Amniotic epithelial cell (primary cell): ENCODE measurements at regions not wholly inside any gene's neighbourhood (a gene's known extent, or its start where the extent isn't known, plus 50 kb on each side); places are given as distances from the start of the nearest gene placed in this dataset.
"Not testable (repeated sequence)": the region's sequence is repeated elsewhere in the genome, so short reads cannot be mapped to it uniquely, and the experiment has no call there.

ENCODE experiments used
- DNase-seq: peaks from one replicate; pipeline ENCODE4 v3.0.0-alpha.2; 2010; ENCODE audit warnings: low read depth

DNA sequence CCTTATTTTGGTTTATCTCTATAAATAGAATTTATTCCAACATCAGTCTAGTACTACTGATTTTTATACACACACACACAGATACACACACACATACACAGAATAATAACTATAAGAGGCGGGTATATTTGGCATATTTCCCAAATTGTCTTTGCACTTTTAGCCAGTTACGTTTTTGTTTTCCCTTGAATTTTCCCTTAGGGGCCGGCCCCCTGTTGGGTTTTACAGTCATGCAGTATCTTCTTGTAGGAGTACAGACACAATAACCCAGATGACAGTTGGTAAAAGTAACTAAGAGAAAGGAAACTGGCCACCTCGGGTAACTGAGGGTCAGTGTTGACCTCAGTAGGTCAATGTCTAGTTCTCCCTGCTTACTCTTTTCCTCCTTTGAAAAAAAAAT is 50.9 kb downstream of the DISP1 start:
- no peak for DNase-seq

DNA sequence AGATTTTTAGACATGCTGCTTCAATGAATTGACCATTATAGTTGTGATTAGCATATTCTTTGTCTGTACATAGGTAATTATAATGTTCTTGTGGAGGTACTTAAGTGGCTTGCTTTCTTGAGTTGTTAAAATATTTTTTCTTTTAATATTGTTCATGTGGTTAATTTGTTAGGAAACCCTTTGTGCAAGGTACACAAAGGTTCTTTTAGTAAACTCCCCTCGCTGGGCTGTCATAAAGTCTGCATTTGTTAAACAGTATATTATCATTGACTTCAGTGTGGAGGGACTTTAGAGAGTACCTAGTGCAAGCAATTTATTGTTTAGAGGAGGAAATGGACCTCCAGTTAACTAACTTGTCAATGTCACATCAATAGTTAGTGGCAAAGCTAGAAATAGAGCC is 52.5 kb downstream of the DISP1 start:
- no peak for DNase-seq

DNA sequence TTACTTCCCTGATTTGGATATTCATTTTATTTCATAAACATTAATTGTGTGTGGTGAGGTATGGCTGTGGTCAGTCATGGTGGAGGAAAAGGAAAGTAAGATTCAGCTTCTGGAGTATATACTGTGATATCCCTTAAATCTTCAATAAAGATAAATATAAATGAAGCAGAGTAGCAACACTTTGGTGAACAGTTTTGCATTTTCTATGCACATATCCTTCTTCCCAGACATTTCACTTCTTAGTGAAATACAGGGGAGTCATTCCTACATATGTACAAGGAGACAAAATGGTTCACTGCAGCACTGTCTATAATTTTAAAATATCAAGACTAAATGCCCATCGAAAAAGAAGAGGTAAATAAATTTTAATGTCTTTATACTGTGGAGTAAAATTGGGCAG is 61.3 kb downstream of the DISP1 start:
- DNase-seq = no peak

DNA sequence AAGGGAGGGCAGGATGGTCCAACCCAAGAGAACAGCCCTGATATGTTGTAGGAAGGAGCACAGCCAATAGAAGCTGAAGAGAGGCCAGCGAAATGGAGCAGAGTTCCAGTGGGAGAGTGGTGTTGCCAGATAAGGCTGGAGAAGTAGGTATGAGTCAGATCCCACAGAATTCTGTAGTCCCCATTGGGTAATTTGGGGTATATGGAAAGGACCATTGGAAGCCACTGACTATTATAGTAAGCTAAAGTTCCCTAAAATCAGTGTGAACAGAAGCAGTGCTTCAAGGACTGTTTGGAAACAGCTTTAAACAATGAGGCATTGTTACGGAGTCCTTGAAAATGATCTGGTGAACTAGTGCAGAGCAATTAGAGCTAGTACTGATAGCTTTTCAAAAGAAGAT is 63.0 kb downstream of the DISP1 start:
- DNase-seq = peak; percentile 32

DNA sequence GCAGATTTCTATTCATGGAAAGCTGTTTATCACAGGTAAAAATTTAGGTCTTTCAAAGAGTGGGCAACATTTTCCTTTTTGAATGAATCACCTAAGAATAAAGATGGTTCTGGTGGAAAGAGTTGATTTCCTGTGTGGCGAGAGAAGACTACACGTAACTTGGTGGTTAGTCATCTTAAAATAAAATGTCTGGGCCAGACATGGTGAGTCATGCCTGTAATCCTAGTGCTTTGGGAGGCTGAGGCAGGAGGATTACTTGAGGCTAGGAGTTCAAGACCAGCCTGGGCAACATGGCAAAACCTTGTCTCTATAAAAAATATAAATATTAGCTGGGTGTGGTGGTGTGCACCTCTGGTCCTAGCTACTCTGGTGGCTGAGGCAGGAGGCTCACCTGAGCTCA is 65.7 kb downstream of the DISP1 start:
- peak; percentile 81 for DNase-seq

DNA sequence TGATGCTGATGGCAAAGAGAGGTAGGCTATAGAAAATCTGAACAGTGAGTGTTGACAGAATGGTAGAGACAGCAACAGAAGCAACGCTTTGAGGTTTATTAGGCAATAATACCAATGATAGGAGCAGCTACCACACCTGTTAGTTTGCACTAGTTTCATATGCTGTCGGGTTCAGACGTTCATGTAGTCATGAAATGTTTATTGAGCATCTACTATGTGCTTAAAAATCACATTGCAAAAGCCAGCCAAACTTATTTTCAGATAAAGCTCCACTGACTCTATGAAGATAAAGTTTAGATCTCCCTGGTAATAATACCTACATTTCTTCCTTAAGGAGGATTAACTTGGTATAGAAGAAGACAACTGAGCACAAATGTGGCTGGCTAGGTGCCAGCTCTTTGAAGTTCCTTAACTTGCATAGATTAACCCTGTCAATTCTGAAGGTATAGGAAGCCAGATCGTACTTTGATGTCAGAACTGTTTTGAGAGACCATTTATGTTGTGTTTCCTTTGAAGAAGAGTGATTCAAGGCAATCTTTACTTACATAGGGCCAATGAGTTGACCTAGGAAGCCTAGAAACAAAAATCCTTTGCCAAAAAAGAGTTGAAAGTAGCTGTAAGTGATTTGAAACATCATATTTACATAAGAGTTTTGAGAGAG is 71.5 kb downstream of the DISP1 start:
- no peak for DNase-seq

DNA sequence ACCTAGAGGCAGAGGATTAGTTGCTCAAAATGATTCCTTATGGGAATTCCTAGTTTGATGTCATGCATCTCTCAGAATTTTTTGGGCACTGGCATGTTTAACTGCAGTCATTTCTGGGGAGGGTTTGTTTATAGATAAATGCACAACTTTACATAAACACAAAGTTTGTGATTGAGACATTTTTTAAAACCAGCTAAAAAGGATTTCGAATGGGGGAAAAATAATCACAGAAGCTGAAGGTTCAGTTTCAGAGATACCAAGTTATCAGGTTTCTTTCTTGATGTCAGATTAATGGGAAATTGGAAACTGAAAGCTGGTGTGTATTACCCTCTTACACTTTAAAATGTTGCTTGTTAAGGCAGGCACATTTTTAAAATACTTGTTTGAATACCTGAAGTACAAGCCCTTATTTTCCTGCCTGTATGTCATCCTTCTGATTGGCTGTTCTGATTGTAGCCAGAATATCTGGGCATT is 72.1 kb downstream of the DISP1 start:
- no peak for DNase-seq

DNA sequence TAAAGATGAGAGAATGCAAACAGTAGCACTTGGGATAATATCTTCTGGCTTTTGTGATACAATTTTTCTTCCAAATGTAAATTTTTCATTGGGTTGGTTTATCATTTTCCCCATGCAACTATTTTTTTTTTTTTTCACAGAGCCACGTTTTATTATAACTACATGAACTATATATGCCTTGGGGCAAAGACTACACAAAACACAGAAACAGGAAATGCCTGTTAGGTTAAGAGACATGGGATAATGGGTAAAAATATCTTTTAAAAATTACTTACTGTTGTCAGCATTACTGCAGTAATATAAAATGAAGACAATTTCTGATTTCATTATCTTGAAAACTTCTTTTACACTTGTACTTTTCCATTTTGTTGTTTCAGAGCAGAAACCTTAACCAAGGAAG is 74.6 kb downstream of the DISP1 start:
- DNase-seq = no peak

DNA sequence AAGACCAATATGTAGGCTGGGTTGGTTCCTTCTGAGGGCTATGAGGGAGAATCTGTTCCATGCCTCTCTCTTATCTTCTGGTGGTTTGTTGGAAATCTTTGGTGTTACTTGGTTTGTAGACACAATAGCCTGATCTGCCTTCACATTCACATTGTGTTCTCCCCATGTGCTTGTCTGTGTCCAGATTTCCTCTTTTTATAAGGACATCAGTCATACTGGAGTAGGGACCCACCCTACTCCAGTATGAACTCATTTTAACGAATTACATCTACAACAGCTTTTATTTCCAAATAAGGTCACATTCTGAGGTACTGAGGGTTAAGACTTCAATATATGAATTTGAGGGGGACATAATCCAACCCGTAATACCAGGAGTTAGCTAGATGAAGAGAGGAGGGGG is 75.9 kb downstream of the DISP1 start:
- DNase-seq = no peak

DNA sequence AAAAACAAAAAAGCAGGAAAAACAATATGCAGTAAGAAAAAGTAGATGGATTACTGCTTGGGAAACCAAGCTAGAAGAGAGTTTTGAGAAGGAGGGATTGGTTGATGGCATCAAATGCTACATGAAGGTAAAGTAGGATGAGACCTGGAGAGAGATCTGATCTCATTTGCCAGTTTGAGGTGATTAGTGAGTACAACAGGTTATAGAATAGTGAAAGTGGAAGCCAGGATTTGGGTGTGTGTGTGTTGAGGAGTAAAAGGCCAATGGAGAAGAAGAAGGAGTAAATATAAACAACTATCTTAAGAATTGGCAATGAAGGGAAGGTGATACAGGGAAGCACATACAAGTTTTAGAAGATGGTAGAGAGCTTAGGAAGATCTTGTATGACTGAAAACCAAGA is 76.7 kb downstream of the DISP1 start:
- DNase-seq = no peak

DNA sequence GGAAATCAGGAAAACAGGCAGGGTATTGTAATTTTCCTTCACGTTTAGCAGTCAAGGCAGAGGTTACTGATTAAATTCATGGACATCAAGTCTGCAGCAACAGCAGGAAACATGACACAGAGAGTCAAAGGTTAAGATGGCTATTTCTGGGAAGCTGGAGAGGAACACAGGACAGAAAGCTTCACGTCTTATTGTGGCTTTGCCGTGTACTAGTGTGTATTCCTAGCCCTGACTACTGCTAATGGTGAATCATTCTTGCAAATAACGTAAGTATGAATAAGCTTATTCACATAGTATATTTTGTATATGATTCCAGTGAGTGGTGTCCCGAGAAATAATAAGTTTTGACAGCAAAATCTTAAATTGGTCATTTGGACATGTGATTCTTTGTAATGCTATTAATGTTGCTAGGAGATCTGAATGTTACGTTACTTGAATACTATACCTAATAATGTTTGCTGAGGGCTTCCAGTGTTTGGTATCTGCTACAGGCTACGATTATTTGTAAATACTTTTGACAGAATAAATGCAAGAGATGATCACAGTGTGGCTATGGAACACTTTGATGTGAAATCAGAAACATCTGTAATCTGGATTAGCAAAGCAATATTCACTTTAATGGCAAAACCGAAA is 77.4 kb downstream of the DISP1 start:
- peak; percentile 80 for DNase-seq

DNA sequence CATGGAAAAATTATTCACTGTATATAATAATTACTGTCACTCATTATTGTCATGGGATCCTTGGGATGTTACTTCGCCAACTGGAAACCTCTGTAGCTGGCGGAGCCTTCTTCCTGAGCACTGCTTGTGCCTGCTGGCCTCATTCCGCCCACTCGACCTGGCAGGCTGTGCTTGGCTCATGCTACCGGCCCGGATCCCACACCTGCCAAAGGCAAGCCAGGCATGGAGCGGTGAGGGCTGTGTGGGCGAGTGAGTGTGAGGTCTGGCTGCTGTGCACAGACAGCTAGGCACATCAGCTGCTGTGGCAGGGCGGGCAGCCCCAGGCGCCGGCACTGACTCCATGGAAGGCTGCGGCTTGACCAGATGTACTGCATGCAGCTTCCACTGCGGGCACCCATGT is 78.4 kb downstream of the DISP1 start:
- DNase-seq = no peak

DNA sequence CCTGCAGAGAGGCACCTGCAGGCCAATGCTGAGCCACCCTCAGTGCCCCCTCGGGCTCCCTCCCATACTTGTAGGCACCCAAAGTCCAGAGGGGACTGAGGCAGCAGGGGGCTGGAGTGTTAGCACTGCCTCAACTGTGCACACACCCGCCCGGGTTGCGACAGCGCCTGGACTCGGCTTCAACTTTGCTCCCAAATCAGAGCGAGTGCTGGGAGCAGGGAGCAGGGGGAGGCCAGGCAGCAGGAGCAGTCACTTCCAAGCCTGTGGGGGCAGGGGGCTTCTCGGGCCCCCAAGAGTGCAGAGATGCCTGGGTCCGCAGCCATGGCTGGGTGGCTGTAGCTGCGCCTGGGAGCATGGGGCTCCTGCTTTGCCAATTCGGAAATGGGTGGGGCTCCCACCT is 79.5 kb downstream of the DISP1 start:
- no peak for DNase-seq

DNA sequence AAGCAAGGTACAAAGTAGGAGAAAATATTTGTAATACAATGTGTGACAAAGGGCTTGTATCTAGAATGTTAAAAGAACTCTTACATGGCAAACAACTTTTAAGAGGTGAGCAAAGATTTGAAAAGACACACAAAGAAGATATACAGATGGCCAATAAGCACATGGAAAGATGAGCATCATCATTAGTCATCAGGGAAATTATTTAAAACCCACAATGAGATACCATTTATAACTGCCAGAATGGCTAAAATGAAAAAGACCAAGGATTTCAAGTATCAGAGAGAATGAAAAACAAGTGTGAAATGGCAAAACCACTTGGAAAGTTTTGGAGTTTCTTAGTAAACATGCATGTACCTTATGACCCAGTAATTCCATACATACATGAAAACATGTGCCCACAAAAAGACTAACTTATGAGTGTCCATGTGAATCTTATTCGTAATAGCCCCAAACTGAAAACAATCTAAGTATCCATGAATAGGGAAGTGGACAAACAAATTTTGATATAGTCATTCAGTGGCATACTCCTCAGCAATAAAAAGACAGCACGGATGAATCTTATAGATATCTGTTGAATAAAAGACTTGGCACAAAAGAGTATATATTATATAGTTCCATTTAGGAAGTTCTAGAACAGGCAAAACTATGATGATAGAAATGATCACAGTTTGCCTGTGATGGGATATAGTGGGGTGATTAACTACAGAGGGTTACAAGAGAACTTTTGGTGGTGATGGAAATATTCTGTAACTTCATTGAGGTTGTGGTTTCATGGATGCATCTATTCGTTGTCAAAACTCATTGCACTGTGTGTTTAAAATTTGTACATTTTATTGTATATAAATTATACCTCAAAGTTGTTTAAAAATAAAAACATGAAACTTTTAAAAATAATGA is 82.0 kb downstream of the DISP1 start:
- peak; percentile 63 for DNase-seq

DNA sequence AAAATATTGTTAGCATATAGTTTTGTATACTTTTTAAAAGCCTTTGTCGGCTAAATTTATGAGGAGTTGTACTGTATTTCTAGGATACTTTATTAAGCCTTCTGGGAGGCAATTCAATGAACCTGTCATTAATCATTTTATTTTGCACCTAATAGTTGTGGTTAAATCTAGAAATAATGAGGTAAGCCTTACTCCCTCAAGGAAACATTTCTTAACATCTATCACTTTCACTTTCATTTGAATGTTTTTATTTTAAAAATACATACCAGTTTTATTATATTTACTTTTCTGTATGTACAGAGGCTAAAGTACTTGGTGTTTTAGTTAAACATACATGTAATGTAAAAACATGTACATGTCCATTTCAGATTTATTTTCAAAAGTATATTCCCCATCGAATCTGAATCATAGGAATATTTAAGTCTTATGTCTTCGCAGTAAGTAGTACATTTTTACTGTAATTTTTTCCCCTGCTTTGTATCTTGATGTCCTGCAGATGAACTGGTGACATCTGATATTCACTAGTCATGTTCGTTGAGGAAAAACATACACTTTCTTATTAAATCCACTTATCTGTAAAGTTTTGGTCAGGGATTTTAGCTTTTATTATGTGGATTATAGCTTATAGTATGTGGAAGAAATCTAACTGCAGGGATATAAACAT is 82.8 kb downstream of the DISP1 start:
- peak; percentile 62 for DNase-seq

DNA sequence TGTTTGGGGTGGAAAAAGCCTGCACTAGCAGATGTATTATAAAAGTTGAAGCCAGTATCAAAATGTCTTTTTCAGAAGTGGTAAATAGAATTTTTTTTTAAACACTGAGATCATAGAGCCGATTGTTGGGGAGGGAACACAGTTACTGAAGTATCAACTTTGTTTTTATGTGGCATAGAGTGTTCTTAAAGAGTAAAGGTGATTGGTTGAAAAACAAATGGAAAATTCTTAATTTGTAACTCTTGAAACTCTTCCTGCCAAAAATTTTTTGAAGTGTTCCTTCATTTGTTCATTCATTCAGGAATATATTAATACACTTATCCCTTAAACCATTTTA is 83.3 kb downstream of the DISP1 start:
- DNase-seq = no peak

DNA sequence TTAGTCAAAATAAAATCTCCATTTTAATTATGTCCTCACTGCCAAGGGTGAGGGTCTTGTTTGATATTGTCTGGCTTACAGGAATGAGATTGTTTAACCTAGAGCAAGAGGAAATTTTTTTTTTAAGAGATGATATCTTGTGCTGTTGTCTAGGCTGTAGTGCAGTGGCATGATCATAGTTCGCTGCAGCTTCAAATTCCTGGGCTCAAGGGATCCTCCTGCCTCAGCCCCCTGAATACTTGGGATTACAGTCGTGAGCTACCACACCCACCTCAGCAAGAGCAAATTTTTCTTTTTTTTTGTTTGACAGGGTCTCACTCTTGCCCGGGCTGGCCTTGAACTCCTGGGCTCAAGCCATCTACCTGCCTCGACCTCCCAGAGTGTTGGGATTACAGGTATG is 84.6 kb downstream of the DISP1 start:
- no peak for DNase-seq

DNA sequence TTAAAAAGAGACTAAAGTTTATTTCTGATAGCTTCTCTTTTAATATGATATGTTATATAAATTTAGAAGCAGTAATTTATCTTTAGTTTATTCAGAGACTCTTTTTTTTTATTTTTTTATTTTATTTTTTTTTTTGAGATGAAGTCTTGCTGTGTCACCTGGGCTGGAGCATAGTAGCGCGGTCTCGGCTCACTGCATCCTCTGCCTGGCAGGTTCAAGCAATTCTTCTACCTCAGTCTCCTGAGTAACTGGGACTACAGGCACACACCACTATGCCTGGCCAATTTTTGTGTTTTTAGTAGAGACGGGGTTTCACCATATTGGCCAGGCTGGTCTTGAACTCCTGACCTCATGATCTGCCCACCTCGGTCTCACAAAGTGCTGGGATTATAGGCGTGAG is 89.6 kb downstream of the DISP1 start:
- no peak for DNase-seq

DNA sequence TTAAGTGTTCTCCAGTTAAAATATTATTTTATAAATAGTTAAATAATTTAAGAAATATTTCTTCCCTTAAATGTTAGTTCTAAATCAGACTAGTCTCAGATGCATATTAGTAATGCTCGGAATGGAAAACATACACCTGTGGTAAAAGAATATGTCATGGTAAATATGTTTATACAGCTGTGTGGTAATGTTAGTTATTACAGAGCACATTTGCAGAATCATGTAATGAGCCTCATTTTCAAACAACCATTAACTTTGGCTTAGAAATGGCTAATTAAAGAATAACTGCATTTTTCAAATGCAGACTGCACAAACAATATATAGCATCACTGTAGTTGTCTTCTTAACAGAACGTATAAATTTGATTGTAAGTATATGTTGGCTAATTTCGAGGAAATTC is 90.3 kb downstream of the DISP1 start:
- DNase-seq = no peak

DNA sequence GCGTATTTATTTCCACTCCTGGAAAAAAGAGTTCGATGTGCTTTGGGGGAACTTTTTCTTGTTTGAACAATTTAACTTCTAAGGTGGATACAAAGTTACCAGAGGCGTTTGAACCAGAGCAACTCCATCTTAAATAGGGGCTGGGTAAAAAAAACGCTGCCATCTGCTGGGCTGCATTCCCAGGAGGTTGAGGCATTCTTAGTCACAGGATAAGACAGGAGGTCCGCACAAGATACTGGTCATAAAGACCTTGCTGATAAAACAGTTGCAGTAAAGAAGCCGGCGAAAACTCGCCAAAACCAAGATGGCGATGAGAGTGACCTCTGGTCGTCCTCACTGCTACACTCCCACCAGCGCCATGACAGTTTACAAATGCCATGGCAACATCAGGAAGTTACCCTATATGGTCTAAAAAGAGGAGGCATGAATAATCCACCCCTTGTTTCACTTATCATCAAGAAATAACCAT is 91.5 kb downstream of the DISP1 start:
- DNase-seq = not testable (repeated sequence)

DNA sequence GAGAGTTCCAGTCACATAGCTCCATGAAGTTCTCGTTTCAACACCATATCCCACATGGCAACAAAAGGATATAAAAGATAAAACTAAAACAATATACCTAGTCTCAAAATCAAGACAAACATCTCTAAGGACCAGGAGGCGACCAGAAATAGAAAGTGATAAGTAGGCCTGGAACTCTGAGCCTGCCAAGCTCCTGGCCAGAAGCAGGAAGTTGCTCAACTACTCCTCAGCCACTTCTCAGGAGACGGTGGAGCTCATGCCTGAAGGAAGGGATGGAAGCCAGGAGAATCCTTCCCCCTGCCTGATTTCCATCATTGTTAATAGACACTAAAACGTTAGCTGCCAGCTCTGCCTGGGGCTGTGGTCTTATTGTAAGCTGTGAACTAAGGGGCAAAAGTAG is 94.7 kb downstream of the DISP1 start:
- DNase-seq = peak; percentile 73

DNA sequence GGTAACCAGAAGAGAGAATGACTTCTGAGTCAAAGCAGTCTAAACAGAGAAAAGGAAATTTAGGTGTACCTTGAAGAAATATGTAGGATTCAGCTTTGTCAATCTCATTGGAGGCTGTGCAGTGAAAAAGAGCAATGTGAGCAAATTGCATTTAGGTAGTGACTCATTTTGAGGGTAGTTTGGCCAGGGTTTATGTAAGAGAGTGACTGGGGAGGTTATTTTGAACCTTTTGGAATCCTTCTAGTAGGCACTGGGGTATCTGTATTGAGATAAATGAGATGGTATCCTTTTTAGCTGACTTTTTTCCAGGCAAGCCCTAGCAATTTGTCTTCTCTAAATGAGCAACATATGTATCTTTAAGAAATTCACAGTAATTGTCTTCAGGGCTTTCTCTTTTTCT is 95.9 kb downstream of the DISP1 start:
- DNase-seq = peak; percentile 76

DNA sequence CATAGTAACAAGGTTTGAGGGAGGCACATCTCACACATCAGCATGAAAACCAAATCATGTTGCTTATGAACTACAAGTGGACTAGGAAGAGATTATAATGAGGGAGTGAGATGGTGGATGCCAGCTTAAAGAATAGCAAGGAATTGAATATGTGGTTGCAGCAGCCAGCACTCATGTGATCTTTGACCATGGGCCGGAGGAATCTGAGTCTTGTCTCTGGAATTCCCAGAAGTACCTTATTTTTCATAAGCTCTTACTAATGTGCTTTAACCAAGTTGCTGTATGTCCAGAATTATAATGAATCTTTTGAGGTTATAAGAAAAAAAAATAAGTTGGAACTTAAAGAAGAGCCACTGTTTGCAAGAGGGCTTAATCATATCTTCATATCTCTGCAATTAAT is 97.0 kb downstream of the DISP1 start:
- DNase-seq = peak; percentile 93
